DMS79 treated with DMSO at 0.1 percent for 48 hours (cell line): ENCODE measurements at regions not wholly inside any gene's neighbourhood (a gene's known extent, or its start where the extent isn't known, plus 50 kb on each side); places are given as distances from the start of the nearest gene placed in this dataset.

Source experiments
- DNase-seq: peaks from one replicate; lab custom pipeline; 2025; lab: John Stamatoyannopoulos, UW

DNA sequence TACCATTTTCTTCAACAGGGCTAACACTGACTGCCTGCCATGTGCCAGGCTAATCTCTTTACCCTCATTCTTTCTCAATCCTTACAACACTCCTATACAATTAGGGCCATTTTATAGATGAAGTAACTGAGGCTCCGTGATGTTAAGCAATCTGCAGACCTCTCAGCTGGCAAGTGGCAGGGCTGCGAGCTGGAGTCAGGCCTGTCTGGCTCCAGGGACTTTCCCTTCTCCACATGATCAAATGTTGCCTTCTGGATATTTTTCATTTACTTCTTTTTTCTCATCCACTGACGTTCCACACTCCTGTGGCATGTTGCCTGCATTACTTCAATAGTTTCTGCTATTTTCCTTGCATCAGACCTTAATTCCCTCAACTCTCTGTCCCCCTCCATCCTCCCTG, 55.2 kb upstream of the TAGAP start:
- no peak for DNase-seq

DNA sequence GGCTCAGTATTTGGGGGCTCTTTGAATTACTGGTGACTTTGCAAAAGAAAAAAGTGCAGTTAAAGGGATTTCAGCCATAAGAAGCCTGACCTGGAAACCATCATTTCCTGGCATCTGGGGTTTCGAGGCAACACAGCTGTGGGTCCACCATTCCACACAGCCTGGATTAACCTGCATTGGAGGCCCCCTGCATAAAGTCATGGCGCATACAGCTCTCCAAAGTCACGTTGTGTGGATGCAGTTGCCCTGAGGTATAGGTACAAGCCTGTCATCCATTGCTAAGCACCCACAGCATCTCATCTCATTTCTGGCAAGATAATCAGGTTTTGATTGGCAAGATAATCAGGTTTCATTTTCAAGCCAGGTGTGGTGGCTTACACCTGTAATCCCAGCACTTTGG, 54.5 kb upstream of the TAGAP start:
- DNase-seq = no peak

DNA sequence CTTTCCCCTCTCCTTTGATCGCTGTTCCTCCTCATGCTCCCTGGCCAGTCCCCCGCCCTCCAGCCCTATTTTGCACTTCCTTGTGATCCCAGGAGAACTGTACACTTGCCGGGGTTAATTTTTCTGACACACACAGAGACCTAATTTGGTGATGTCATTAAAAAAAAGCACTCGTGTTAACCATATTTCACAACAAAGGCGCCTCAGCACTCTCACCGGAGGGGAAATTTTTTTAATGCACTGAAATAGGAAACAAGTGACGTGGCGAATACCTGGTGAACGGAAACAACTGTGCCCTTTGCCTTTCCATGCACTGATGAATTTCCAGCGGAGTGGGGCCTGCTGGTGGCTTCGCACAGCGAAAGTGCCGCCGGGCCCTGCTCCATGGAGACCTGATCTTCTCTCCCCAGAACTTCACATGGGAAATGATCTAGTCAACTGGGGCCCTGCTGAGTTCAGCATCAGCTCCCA, 53.9 kb upstream of the TAGAP start:
- no peak for DNase-seq

DNA sequence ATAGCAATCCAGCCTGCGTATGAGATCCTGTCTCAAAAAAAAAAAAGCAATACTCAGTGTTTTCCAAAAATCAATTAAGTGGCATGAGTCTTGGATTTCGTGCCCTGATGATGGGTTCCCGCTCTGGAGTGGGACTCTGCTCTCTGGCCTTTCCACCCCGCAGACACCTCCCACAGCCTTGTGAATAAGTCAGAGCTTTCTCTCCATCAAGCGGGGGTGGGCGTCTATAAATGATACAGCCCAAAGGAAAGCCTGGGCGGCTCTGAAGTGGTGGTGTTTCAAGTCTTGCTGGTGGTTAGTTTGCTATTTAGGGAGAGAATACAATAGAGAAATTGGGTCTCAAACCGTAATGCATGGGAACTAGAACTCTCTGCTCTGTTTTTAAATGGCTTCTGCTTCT, 52.5 kb upstream of the TAGAP start:
- DNase-seq = no peak

DNA sequence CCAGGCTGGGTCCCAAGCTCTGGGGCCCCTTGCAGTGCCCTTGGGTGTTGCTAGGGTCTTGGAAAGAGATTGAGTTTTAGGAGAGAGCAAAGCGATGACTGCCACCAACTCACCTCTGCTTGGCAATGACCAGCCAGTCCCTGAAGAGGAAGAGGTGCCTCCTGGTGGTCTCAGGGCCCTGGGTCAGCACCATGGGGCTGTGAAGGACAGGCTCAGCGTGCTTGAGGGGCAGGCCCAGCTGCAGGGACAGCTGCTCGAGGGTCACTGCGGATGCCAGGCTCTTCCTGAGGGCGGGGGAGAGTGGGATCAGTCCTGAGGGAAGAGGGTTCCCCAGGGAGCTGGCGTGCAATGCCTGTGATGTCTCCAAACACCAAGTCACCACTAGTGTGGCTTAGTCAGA, 50.8 kb upstream of the TAGAP start:
- no peak for DNase-seq

DNA sequence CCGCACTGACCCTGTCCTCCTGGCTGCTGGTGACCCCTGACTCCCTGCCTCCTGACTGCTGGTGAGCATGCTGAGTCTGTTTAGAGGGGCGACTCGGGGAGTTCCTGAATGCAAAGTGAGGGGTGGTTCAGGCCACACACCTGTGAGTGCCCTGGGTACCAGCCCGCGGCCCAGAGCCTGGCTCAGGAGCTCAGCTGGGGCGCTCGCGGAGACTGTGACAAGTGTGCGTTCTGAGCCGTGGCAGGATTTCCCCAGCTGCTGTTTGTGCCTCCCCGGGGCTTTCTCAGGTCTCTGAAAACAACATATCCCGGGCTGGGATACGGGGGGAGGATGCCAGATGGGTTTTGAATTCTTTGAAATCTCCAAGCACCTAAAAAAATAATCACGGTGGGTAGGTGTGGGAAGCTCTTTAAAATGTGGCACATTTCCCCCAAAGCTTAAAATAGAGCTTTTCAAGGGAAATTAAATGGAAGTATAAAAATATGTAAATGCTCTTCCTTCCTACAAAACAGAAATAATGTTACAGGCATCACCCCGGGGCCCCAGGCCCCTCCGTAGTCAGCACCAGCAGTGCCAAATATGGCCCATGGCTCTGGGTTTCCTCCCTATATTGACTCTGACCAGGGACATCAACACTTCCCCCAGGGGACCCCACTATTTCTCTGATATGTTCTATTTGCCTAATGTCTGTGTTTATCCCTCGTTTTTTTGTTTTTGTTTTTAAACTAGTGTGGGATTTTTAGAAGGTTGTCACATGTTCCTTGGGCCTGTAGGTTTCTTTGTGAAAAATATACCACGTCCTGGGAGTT, 49.9 kb upstream of the TAGAP start:
- DNase-seq = no peak
